Gastrocnemius medialis (tissue), 4 donors: ENCODE measurements at regions not wholly inside any gene's neighbourhood (a gene's known extent, or its start where the extent isn't known, plus 50 kb on each side); places are given as distances from the start of the nearest gene placed in this dataset.

ENCODE experiments used
- ATAC-seq, 2 donors: fragments of 150-250 bp; one replicate each; pipeline ENCODE4 v1.9.1; 2016
- DNase-seq, 2 donors: peaks; one replicate each; pipeline ENCODE4 v3.0.0-alpha.2; 2019
- H3K27ac ChIP-seq, 4 donors: fragments of 200-600 bp; sonication (generic); 1 replicate in 1 of 4; 2 replicates in 3 of 4; pipeline ENCODE4 v1.5.1; 2016 to 2018; ENCODE audit warnings: mild to moderate bottlenecking in 2 of 4, moderate library complexity in 1 of 4
- H3K27me3 ChIP-seq, 3 donors: fragments of 200-600 bp; sonication (generic) in 2 of 3; 1 replicate in 1 of 3; 2 replicates in 2 of 3; pipeline versions ENCODE4 v1.5.1 to v1.6.0; 2016 to 2019; ENCODE audit warnings: mild to moderate bottlenecking in 1 of 3, moderate library complexity in 1 of 3
- H3K36me3 ChIP-seq, 2 donors: fragments of 200-600 bp; sonication (generic) in 1 of 2; one replicate each; pipeline ENCODE4 v1.5.1; 2017 to 2018
- H3K4me1 ChIP-seq, 2 donors: fragments of 200-600 bp; sonication (generic) in 1 of 2; one replicate each; pipeline ENCODE4 v1.5.1; 2016 to 2017; ENCODE audit warnings: mild to moderate bottlenecking in 2 of 2
- H3K4me3 ChIP-seq, 4 donors: fragments of 200-600 bp; sonication (generic) in 3 of 4; 1 replicate in 1 of 4; 2 replicates in 3 of 4; pipeline ENCODE4 v1.5.1; 2016 to 2019; ENCODE audit warnings: mild to moderate bottlenecking in 2 of 4
- H3K9me3 ChIP-seq, 3 donors: fragments of 200-600 bp; sonication (generic) in 2 of 3; 1 replicate in 1 of 3; 2 replicates in 2 of 3; pipeline ENCODE4 v1.5.1; 2016 to 2019
- POLR2A ChIP-seq, 2 donors: fragments of 450-650 bp; IDR thresholded peaks; one replicate each; pipeline ENCODE4 v1.6.1; 2017; ENCODE audit warnings: antibody characterized with exemption in 2 of 2, mild to moderate bottlenecking in 2 of 2, moderate library complexity in 2 of 2
- in situ Hi-C, 4 donors: fragments of 200-750 bp; cut with MboI; loops; one replicate each; pipeline versions ENCODE4 v1.15.0 to v1.8.0; 2017; ENCODE audit warnings: low sequenced_read_pairs in 4 of 4
- intact Hi-C: fragments of 100-400 bp; cut with DNase I; formaldehyde crosslinking; loops from one replicate; pipeline ENCODE4 v1.15.1; 2023; ENCODE audit warnings: low total_unique reads
- TF ChIP-seq, protein P1 (sequence below), 5 experiments: fragments of 450-650 bp in 3 of 5; fragments of 200-600 bp in 2 of 5; sonication (generic) in 2 of 5; IDR thresholded peaks in 4 of 5; conservative IDR thresholded peaks in 1 of 5; 1 replicate in 4 of 5; 2 replicates in 1 of 5; pipeline ENCODE4 v1.5.1; 2016 to 2019; ENCODE audit warnings: antibody characterized with exemption in 5 of 5, mild to moderate bottlenecking in 3 of 5, moderate library complexity in 3 of 5

DNA sequence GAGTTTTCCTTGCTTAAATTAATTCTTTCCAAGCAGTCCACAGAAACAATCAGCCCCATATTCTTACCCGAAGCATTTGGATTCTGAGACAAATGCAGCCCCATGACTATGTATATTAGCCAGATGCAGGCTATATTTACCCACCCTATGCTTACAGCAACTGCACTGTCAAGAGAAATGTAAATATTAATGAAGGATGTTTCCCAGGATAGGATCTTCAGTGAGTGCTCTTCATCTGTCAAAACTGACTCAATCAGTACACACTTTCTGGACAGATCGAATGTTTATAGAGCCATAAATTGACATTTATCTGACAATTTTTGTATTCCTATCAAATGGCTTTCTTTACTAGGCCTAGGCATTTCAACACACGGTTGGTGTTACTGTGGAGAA, 725.3 kb upstream of the SEMA6A start:
- DNase-seq (no peak), ATAC-seq (no peak)
- no peaks in the 10 kb centered on the region for H3K36me3 ChIP-seq
- H3K27me3 ChIP-seq, result no peaks in the 10 kb centered on the region
- no peaks in the 10 kb centered on the region for H3K4me1 ChIP-seq
- in situ Hi-C loops, result no loop called here
- no peak overlapping the region for H3K4me3 ChIP-seq
- TF ChIP-seq, protein P1, sequence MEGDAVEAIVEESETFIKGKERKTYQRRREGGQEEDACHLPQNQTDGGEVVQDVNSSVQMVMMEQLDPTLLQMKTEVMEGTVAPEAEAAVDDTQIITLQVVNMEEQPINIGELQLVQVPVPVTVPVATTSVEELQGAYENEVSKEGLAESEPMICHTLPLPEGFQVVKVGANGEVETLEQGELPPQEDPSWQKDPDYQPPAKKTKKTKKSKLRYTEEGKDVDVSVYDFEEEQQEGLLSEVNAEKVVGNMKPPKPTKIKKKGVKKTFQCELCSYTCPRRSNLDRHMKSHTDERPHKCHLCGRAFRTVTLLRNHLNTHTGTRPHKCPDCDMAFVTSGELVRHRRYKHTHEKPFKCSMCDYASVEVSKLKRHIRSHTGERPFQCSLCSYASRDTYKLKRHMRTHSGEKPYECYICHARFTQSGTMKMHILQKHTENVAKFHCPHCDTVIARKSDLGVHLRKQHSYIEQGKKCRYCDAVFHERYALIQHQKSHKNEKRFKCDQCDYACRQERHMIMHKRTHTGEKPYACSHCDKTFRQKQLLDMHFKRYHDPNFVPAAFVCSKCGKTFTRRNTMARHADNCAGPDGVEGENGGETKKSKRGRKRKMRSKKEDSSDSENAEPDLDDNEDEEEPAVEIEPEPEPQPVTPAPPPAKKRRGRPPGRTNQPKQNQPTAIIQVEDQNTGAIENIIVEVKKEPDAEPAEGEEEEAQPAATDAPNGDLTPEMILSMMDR (IDR thresholded peaks at IDR 0.05 in 4 of 5, conservative IDR thresholded peaks at IDR 0.05 in 1 of 5), result no peak
- no peak for TF ChIP-seq POLR2A (IDR thresholded peaks at IDR 0.05)
- intact Hi-C loops, result no loop called here
- no peaks in the 10 kb centered on the region for H3K9me3 ChIP-seq
- no peak overlapping the region for H3K27ac ChIP-seq

DNA sequence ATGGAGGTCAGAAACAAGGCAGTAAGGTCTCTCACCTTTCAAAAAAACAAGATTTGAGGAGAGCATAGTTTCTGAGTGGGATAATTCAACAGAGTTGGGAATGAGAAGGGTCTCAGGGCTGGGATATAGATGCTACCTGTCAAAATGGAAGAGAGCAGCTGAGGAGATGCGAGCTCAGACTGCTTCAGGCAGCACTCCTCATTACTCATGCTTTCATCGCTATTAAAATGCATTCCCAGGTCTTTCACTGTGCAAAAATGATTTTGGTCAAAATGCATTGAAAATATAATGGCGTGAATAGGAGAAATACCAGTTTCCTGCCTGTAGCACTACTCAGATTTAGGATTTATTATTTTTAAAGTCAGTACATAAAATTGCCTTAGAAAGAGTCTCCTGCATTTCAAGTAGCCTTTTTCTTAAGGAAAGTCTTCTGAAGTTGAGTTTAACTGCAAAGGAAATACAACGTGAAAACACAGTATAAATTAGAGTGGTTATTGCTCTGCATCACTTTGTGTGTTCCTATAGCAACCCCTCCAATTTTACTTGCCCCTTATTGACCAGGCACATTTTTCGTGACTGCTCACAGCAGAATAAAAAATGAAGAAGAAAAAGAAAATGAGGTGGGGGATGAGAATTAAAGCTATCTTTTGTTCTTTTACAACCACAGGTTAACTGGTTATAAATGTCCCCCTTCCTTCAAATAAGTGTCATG, 724.8 kb upstream of the SEMA6A start:
- in situ Hi-C loops, result no loop called here
- peaks cover 0 to 4% (median 0%) of the 10 kb centered on the region in 3 donors for H3K9me3 ChIP-seq
- no peak for ATAC-seq
- H3K36me3 ChIP-seq, result no peaks in the 10 kb centered on the region
- no peak for DNase-seq
- intact Hi-C loops, result no loop called here
- no peak overlapping the region for H3K27ac ChIP-seq
- TF ChIP-seq, protein P1 (IDR thresholded peaks at IDR 0.05 in 4 of 5, conservative IDR thresholded peaks at IDR 0.05 in 1 of 5), result no peak
- no peak for TF ChIP-seq POLR2A (IDR thresholded peaks at IDR 0.05)
- H3K4me1 ChIP-seq, result no peaks in the 10 kb centered on the region
- H3K27me3 ChIP-seq, result no peaks in the 10 kb centered on the region
- no peak overlapping the region for H3K4me3 ChIP-seq

DNA sequence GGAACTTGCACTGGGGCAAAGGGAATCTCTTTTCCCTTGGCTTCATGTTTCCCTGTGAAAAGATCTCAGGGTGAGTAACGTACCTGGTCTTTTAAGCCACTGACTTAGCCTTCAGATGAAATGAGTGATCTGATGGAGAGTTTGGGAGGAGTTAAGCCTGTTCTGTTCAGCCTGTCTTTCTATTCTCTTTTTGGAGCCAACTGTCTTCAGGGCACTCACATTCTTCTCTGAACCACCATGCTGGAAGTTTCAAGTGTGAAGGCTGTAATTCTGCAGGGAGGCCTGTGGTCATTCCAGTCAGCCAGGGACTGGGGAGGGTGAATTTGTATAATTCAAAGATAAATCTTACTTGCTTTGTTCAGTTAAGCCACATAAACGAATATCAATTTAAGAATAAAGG, 722.2 kb upstream of the SEMA6A start:
- TF ChIP-seq, protein P1 (IDR thresholded peaks at IDR 0.05 in 4 of 5, conservative IDR thresholded peaks at IDR 0.05 in 1 of 5), result no peak
- no peak for TF ChIP-seq POLR2A (IDR thresholded peaks at IDR 0.05)
- Histone ChIP-seq H3K27me3 (no peaks in the 10 kb centered on the region), H3K4me3 (no peak overlapping the region), H3K36me3 (no peaks in the 10 kb centered on the region), H3K9me3 (peaks cover 0 to 4% (median 0%) of the 10 kb centered on the region in 3 donors), H3K27ac (no peak overlapping the region), H3K4me1 (no peaks in the 10 kb centered on the region)
- no peak for DNase-seq
- no peak for ATAC-seq
- in situ Hi-C loops, result no loop called here
- intact Hi-C loops, result no loop called here

DNA sequence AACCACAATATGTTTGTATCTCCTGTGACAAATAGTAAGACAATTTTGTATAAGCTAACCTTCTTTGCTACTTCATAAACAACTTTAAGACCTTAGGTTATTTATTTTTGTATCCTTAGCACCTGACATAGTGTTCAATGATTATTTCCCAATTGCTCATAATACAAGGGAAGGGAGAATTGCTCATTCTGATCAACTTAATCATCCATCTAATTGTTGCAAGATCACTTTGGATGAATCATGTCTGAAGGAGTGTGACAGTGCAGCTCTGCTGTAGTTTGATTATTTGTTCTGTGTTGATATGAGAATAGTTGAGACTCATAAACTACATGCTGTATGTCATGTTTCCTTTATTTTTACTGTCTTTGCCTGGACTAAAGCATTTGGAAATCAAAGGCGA, 721.3 kb upstream of the SEMA6A start:
- ATAC-seq (no peak), DNase-seq (no peak)
- H3K36me3 ChIP-seq, result no peaks in the 10 kb centered on the region
- TF ChIP-seq, protein P1 (IDR thresholded peaks at IDR 0.05 in 4 of 5, conservative IDR thresholded peaks at IDR 0.05 in 1 of 5), result no peak
- TF ChIP-seq POLR2A (IDR thresholded peaks at IDR 0.05), result no peak
- intact Hi-C loops, result no loop called here
- H3K27ac ChIP-seq, result no peak overlapping the region
- H3K4me1 ChIP-seq, result no peaks in the 10 kb centered on the region
- in situ Hi-C loops, result no loop called here
- H3K27me3 ChIP-seq, result no peaks in the 10 kb centered on the region
- H3K4me3 ChIP-seq, result no peak overlapping the region
- H3K9me3 ChIP-seq, result peaks cover 0 to 4% (median 0%) of the 10 kb centered on the region in 3 donors

DNA sequence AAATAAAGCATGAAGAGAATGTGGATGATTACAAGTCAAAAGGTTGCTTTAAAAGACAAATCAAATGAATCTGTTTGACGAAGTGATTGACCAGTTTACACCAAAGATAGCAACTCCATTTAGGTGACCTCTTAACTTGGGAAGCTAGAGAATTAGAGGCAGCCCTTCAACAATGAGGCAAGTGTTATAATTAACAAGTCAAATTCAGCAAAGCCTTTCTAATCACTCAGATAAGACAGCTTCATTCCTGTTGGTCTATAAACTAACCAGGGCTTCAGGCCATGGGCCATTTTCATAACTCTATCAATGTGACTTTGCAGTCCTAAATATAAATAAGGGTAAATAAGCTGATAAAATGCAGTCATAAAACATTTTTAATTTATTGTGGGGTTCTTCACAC, 712.2 kb upstream of the SEMA6A start:
- Histone ChIP-seq H3K4me1 (no peaks in the 10 kb centered on the region), H3K36me3 (no peaks in the 10 kb centered on the region), H3K27me3 (no peaks in the 10 kb centered on the region), H3K4me3 (no peak overlapping the region), H3K9me3 (no peaks in the 10 kb centered on the region), H3K27ac (no peak overlapping the region)
- intact Hi-C loops (no loop called here), in situ Hi-C loops (no loop called here)
- no peak for TF ChIP-seq POLR2A (IDR thresholded peaks at IDR 0.05)
- TF ChIP-seq, protein P1 (IDR thresholded peaks at IDR 0.05 in 4 of 5, conservative IDR thresholded peaks at IDR 0.05 in 1 of 5), result no peak
- ATAC-seq, result no peak
- DNase-seq, result no peak
